IPS DF 6.9 (cell line): ENCODE measurements at regions not wholly inside any gene's neighbourhood (a gene's known extent, or its start where the extent isn't known, plus 50 kb on each side); places are given as distances from the start of the nearest gene placed in this dataset.
"Not testable (repeated sequence)": the region's sequence is repeated elsewhere in the genome, so short reads cannot be mapped to it uniquely, and the experiment has no call there.

Experiments
- DNase-seq: peaks from one replicate; pipeline ENCODE4 v3.0.0-alpha.2; 2013; ENCODE audit warnings: low read depth, low spot score
- H3K27ac ChIP-seq: one replicate; pipeline ENCODE4 v1.5.1; 2013; ENCODE audit warnings: low read length, control low read depth
- H3K27me3 ChIP-seq: 2 replicates; pipeline ENCODE4 v1.6.1; 2013; ENCODE audit warnings: mild to moderate bottlenecking, low read length; ENCODE audit not compliant: control insufficient read depth, insufficient read depth
- H3K36me3 ChIP-seq: 2 replicates; pipeline ENCODE4 v1.6.1; 2013; ENCODE audit warnings: low read length; ENCODE audit not compliant: control insufficient read depth, insufficient read depth
- H3K4me1 ChIP-seq: 2 replicates; pipeline ENCODE4 v1.6.1; 2013; ENCODE audit warnings: low read length; ENCODE audit not compliant: control insufficient read depth, insufficient read depth
- H3K4me3 ChIP-seq: 2 replicates; pipeline ENCODE4 v1.5.1; 2013; ENCODE audit warnings: mild to moderate bottlenecking, low read length
- H3K9me3 ChIP-seq: 2 replicates; pipeline ENCODE4 v1.6.1; 2013; ENCODE audit warnings: low read length, inconsistent platforms; ENCODE audit not compliant: control insufficient read depth, insufficient read depth
- WGBS: extraction: QIAGEN DNeasy Blood & Tissue Kit; methylation state at CpG from one replicate; pipeline ENCODE4 v1.1.7; 2013; ENCODE audit warnings: mixed read lengths, missing lambda C conversion rate; ENCODE audit not compliant: insufficient read length, insufficient coverage; 5-methylcytosine and 5-hydroxymethylcytosine counted together

DNA sequence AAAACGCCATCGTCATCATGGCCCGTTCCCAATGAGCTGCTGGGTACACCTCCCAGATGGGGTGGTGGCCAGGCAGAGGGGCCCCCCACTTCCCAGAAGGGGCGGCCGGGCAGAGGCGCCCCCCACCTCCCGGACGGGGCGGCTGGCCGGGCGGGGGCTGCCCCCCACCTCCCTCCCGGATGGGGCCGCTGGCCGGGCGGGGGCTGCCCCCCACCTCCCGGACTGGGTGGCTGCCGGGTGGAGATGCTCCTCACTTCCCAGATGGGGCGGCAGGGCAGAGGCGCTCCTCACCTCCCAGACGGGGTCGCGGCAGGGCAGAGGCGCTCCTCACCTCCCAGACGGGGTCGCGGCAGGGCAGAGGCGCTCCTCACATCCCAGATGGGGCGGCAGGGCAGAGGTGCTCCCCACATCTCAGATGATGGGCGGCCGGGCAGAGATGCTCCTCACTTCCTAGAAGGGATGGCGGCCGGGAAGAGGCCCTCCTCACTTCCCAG lies 215.4 kb upstream of the TBL1XR1 start:
- H3K27ac ChIP-seq, H3K9me3 ChIP-seq, H3K4me3 ChIP-seq, DNase-seq, H3K36me3 ChIP-seq, H3K4me1 ChIP-seq, H3K27me3 ChIP-seq: not testable (repeated sequence)
- WGBS: no CpG with 5 or more reads among the region's 32 CpGs

DNA sequence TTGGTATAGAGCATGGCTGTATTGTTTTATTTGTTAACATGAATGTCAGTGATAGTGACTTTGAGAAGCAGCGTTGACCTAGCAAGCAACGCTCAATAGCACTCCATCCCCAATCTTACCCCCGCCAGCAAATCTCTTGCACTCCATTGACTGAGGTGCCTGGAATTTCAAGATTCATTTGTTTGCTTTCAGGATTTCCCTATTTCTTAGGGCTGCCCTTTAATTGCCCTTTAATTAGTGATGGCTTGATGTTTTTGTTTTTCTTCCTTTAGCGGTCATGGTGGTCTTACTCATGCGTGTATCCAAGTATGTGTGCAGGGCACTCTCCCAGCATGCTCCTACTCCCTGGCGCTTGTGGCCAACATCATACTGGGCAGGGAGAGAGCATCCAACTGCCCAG lies 216.8 kb upstream of the TBL1XR1 start:
- no peaks in the 10 kb centered on the region for H3K4me1 ChIP-seq
- no CpG with 5 or more reads among the region's 6 CpGs for WGBS
- DNase-seq: no peak
- no peak overlapping the region for H3K4me3 ChIP-seq
- no peak overlapping the region for H3K27ac ChIP-seq
- H3K36me3 ChIP-seq: no peaks in the 10 kb centered on the region
- H3K9me3 ChIP-seq: no peaks in the 10 kb centered on the region
- no peaks in the 10 kb centered on the region for H3K27me3 ChIP-seq

DNA sequence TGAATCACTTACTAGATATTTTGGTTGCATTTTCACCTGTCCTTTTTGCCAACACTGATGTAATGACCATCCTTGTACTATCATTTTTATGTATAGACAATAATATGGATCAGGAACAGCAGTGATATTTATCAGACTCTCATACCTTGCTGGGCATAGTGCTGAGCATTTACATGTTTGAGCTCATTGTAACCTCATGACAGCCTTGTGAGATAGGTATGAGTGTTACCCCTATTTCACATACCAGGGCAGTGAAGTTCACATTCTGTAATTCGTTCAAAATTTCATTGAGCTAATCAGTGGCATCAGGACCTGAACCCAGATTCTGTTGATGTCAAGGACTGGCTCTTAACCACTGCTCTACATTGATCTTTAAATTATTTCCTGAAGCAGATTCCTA lies 221.5 kb upstream of the TBL1XR1 start:
- no peaks in the 10 kb centered on the region; the same call in 1 of the 2 replicates for H3K27me3 ChIP-seq
- no peaks in the 10 kb centered on the region for H3K36me3 ChIP-seq
- WGBS: no CpG with 5 or more reads among the region's 1 CpG
- no peak for DNase-seq
- H3K4me3 ChIP-seq: no peak overlapping the region
- no peak overlapping the region for H3K27ac ChIP-seq
- no peaks in the 10 kb centered on the region for H3K9me3 ChIP-seq
- no peaks in the 10 kb centered on the region for H3K4me1 ChIP-seq

DNA sequence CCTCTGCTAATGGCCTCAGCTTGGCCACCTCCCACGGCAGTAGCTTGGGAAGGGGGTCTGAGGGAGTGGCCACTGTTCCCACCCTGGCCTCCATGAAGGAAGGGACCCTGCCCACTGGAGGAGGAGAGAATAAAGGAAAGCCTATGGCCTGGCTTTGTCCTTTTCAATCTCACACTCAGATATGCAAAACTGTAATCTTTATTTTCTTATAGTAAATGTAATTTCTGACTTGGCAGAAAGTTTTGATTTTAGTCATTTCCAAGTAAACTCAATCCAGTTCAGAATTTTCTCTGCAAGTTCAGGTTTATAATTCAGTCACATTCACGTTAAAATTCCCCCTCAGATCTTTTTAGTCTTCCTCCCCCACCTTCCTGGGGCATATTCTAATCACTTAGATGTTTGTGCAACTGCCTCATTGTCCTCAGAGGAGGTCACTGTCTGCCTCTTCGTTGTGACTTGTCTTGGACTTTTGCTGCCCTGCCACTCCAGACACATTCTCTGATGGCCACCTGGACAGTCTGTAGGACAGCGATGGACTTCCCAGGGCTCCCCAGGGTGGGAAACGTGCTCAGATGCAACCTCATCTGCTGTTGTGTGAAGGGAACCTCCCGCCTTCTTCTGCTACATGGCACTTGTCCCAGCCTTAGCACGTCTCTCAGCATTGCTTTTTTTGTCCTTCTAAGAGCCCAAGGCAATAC lies 222.8 kb upstream of the TBL1XR1 start:
- Histone ChIP-seq H3K4me1 (no peaks in the 10 kb centered on the region), H3K27ac (no peak overlapping the region)

DNA sequence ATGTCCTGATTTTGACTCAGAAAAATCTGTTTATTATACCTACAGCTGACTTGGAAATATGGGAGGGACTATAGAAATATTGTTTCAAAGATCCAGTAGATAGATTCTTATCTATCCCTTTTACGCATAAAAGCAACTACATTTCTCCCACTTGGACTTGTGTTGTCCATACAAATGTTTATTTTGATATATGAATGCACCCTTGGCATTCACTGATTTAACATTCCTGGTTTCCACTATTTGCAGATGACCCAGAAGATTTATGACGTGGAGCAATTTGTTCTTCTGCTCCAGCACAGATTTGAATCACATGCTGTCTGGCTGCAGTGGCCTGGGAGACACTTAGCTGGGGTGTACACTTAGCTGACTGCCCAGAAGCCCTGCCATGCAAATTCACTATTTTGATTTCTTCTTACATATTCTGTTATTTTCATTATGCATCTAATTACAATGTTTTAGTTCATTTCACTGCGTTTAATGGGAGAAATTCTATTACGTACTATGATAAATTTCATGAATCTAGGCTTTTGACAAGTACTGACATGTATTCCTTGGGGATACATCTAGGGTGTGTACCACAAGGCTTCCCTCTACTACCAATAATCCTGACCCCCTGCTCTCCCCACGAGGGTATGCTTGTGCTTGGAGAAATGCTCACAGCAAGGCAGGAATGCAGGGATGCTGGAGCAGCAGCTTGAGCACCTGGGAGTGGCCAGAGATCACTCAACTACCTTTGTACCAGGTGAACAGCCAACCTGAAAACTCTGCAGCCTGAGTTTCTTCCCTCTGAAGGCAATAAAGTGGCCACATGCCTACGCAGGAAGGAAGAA lies 223.6 kb upstream of the TBL1XR1 start:
- no CpG with 5 or more reads among the region's 6 CpGs for WGBS
- H3K4me3 ChIP-seq: no peak overlapping the region
- H3K27ac ChIP-seq: no peak overlapping the region
- no peaks in the 10 kb centered on the region for H3K9me3 ChIP-seq
- DNase-seq: no peak
- H3K4me1 ChIP-seq: no peaks in the 10 kb centered on the region
- H3K36me3 ChIP-seq: no peaks in the 10 kb centered on the region
- H3K27me3 ChIP-seq: no peaks in the 10 kb centered on the region; the same call in 1 of the 2 replicates

More for the DNA sequence above, 222.8 kb upstream of the TBL1XR1 start:
- Histone ChIP-seq H3K4me3 (no peak overlapping the region), H3K36me3 (no peaks in the 10 kb centered on the region), H3K27me3 (no peaks in the 10 kb centered on the region; the same call in 1 of the 2 replicates), H3K9me3 (no peaks in the 10 kb centered on the region)
- no CpG with 5 or more reads among the region's 7 CpGs for WGBS
- no peak for DNase-seq

DNA sequence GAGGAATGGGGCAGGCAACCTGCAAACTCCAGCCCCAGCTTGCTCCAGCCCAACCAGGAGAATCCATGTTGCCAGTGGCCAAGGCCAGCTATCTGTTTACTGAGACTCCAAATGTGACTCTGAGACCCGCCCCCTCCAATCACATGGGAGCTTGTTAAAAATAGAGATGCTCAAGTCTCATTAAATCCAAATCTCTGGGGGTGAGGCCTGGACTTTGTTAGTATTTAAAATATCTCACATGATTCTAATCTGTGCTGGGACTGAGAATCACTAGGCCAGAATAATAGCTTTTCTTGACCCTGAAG lies 224.2 kb upstream of the TBL1XR1 start:
- Histone ChIP-seq H3K4me1 (no peaks in the 10 kb centered on the region), H3K36me3 (no peaks in the 10 kb centered on the region), H3K9me3 (no peaks in the 10 kb centered on the region), H3K27me3 (no peaks in the 10 kb centered on the region; the same call in 1 of the 2 replicates), H3K4me3 (no peak overlapping the region), H3K27ac (no peak overlapping the region)
- DNase-seq: no peak
- WGBS: no CpG with 5 or more reads among the region's 1 CpG

DNA sequence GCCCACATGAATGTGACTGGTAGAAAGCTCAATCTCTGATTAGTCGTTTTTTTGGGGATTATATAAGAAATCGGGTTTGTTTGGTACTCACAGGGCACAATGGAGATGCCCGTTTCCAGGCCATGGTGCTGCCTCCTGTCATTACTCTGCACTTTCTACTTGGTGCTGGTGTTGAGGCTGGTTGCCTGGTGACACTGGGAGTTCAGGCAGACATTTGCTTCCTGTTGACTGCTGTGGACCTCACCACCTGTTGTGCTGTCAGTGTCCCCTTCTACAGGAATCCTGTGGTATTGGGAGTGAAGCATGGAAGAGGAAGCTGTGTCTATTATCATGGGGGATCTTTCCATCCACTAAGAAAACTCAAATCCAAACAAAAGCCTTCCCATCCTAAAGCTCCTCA lies 227.2 kb upstream of the TBL1XR1 start:
- Histone ChIP-seq H3K9me3 (no peaks in the 10 kb centered on the region), H3K27ac (no peak overlapping the region), H3K27me3 (no peaks in the 10 kb centered on the region; the same call in 1 of the 2 replicates), H3K4me3 (no peak overlapping the region), H3K36me3 (no peaks in the 10 kb centered on the region), H3K4me1 (no peaks in the 10 kb centered on the region)
- no peak for DNase-seq
- no CpG with 5 or more reads among the region's 3 CpGs for WGBS

DNA sequence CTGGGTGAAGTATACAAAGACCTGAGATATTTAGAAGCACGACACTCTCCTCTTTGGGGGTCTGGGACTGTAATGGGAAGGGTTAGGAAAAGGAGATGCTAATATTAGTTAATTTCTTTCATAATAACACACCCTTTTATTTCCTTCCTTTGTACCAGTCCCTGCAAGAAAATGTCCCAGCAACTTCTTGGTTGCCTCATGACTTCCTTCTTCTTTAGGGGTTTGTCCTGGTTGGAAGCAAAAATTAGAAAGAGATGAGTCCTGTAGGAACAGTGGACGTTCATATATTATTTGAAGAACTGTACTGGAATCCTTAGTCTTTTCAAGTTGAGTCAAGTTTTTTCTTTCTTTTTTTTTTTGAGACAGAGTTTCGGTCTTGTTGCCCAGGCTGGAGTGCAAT lies 227.8 kb upstream of the TBL1XR1 start:
- no CpG with 5 or more reads among the region's 3 CpGs for WGBS
- no peak for DNase-seq
- Histone ChIP-seq H3K27ac (no peak overlapping the region), H3K4me3 (no peak overlapping the region), H3K4me1 (no peaks in the 10 kb centered on the region), H3K9me3 (no peaks in the 10 kb centered on the region), H3K36me3 (no peaks in the 10 kb centered on the region), H3K27me3 (no peaks in the 10 kb centered on the region; the same call in 1 of the 2 replicates)

DNA sequence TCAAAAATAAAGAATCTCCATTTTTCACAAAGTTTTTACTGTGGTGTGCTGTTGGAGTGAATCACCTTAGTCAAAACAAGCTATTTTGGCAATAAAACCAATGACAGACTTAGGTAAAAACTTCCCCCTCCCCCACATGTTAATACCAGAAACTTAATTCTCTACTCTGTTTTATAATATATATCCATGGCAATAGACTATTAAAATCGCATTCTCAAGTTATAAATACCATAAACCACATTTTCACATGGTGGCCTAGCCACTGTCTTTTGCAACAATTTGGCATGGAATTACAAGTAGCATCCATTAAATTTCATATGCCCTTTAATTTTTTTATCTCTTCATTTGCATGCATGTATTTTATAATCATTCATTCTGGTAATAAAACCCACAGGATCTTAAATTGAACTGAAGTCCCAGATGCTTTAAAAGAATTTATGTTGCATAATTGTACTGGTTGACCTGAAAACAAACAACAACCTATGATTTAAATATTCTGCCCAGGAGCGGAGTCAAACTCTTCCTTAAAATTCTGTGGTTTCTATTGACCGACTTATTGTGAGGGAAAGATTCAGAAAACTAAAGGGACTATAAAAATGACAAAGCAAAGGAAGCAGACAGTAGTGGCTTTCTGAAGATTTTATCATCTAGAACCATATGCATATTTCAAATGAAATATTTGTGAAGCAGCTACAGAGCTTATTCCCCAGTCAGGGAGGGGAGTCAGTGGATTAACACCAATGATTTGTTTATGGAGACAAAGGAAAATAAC lies 229.0 kb upstream of the TBL1XR1 start:
- Histone ChIP-seq H3K27ac (no peak overlapping the region), H3K36me3 (no peaks in the 10 kb centered on the region), H3K27me3 (no peaks in the 10 kb centered on the region; the same call in 1 of the 2 replicates), H3K4me1 (no peaks in the 10 kb centered on the region; the same call in 1 of the 2 replicates), H3K9me3 (no peaks in the 10 kb centered on the region), H3K4me3 (no peak overlapping the region)
- WGBS: no CpG with 5 or more reads among the region's 3 CpGs
- DNase-seq: no peak

DNA sequence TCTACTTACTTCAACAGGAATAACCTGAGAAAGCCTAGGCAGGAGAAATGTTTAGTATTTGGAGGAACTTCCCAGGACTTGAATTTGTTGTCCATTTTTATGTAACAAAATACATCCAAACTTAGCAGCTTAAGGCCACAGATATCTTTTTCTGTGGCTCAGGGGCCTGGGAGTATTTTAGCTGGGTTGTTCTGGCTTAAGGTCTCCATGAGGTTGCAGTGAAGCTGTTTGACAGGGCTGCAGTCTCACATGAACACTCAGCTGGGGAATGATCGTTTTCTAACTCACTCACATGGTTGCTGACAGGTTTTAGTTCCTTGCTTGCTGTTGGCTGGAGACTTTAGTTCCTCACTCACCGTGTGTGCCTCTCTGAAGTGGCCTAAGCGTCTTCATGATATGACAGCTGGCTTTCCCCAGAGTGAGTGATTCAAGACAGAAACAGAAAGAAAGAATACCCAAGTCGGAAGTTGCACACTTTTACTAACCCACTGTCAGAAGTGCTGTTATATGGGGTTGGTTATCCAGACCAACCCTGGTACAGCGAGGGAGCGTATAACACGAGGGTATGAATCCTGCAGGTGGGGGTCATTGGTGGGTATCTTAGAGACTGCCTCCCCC lies 229.7 kb upstream of the TBL1XR1 start:
- WGBS: no CpG with 5 or more reads among the region's 7 CpGs
- DNase-seq: no peak
- Histone ChIP-seq H3K27me3 (no peaks in the 10 kb centered on the region; the same call in 1 of the 2 replicates), H3K27ac (no peak overlapping the region), H3K4me3 (no peak overlapping the region), H3K4me1 (peaks cover 2% of the 10 kb centered on the region; the same call in 1 of the 2 replicates), H3K36me3 (no peaks in the 10 kb centered on the region), H3K9me3 (no peaks in the 10 kb centered on the region)
